ENCODE measurements at regions not wholly inside any gene's neighbourhood (a gene's known extent, or its start where the extent isn't known, plus 50 kb on each side); places are given as distances from the start of the nearest gene placed in this dataset.

- Mint-ChIP-seq H3K4me3 (no peak overlapping the region), H3K27me3 (ENCODE audit: low read depth) (no peaks in the 10 kb centered on the region), H3K36me3 (ENCODE audit: low read depth) (no peaks in the 10 kb centered on the region), H3K4me1 (peaks cover 25% of the 10 kb centered on the region), H3K9me3 (no peaks in the 10 kb centered on the region), H3K27ac (no peak overlapping the region)
- TF ChIP-seq, protein P1, sequence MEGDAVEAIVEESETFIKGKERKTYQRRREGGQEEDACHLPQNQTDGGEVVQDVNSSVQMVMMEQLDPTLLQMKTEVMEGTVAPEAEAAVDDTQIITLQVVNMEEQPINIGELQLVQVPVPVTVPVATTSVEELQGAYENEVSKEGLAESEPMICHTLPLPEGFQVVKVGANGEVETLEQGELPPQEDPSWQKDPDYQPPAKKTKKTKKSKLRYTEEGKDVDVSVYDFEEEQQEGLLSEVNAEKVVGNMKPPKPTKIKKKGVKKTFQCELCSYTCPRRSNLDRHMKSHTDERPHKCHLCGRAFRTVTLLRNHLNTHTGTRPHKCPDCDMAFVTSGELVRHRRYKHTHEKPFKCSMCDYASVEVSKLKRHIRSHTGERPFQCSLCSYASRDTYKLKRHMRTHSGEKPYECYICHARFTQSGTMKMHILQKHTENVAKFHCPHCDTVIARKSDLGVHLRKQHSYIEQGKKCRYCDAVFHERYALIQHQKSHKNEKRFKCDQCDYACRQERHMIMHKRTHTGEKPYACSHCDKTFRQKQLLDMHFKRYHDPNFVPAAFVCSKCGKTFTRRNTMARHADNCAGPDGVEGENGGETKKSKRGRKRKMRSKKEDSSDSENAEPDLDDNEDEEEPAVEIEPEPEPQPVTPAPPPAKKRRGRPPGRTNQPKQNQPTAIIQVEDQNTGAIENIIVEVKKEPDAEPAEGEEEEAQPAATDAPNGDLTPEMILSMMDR (IDR thresholded peaks at IDR 0.05; ENCODE audit: unreplicated experiment in 3 of 3) = no peak
Measured at GRCh38 chr9:110076894-110077725, 130.8 kb downstream of the C9orf152 start.

DNA sequence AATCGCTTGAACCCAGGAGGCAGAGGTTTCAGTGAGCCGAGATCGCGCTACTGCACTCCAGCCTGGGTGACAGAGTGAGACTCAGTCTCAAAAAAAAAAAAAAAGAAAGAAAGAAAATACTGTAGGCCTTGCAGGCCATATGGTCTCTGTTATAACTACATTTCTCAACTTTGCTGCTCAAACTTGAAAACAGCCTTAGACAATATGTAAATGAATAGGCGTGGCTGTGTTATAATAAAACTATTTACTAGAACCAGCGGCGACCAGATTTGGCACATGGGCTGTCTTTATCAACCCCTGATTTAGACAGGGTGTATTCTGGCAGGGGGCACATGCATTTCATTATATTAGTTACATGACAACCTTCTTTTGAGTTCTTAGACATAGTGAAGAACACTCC, 130.0 kb downstream of the C9orf152 start:
- no peaks in the 10 kb centered on the region for H3K9me3 Mint-ChIP-seq
- peaks cover 30% of the 10 kb centered on the region for H3K4me1 Mint-ChIP-seq
- H3K27ac Mint-ChIP-seq = peak overlapping the region in 2 of 3 experiments; percentile 53 to 93
- H3K36me3 Mint-ChIP-seq (ENCODE audit: low read depth) = no peaks in the 10 kb centered on the region
- no peak overlapping the region for H3K4me3 Mint-ChIP-seq
- H3K27me3 Mint-ChIP-seq (ENCODE audit: low read depth) = no peaks in the 10 kb centered on the region
- TF ChIP-seq, protein P1 (IDR thresholded peaks at IDR 0.05; ENCODE audit: unreplicated experiment in 3 of 3) = no peak

- H3K27me3 Mint-ChIP-seq (ENCODE audit: low read depth) = no peaks in the 10 kb centered on the region
- TF ChIP-seq, protein P1 (IDR thresholded peaks at IDR 0.05; ENCODE audit: unreplicated experiment in 3 of 3) = no peak
- peak overlapping the region; percentile 28 to 93 (median 53) for H3K27ac Mint-ChIP-seq
- H3K4me3 Mint-ChIP-seq = no peak overlapping the region
- H3K9me3 Mint-ChIP-seq = no peaks in the 10 kb centered on the region
- peaks cover 30% of the 10 kb centered on the region for H3K4me1 Mint-ChIP-seq
- no peaks in the 10 kb centered on the region for H3K36me3 Mint-ChIP-seq (ENCODE audit: low read depth)
Measured at GRCh38 chr9:110078604-110079003, 129.4 kb downstream of the C9orf152 start.

DNA sequence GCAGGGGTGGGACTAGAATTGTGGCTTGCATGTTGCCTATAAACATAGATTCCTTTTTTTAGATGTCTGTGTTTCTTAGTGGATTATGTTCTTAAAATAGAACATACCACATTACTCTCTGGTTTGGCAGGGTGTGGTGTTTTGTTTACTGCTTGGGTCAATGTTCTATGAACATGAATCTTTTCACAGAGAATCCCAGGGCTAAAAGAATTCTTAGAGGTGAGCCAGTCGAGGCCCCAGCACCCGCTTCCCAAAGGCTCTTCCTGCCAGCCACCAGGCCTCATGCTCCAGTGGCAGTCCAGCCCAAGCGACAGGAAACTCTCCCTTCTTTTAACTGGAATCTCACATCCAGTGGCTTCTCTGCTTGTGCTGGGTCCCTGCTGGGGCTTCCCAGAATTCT, 126.6 kb downstream of the C9orf152 start:
- Mint-ChIP-seq H3K4me3 (no peak overlapping the region), H3K4me1 (peaks cover 30% of the 10 kb centered on the region), H3K9me3 (no peaks in the 10 kb centered on the region), H3K36me3 (ENCODE audit: low read depth) (peaks cover 4% of the 10 kb centered on the region), H3K27me3 (ENCODE audit: low read depth) (no peaks in the 10 kb centered on the region), H3K27ac (peak overlapping the region; percentile 22 to 34 (median 25))
- TF ChIP-seq, protein P1 (IDR thresholded peaks at IDR 0.05; ENCODE audit: unreplicated experiment in 3 of 3) = no peak

GRCh38 chr9:110083866-110084265, 124.1 kb downstream of the C9orf152 start:
- H3K4me1 Mint-ChIP-seq = peaks cover 32% of the 10 kb centered on the region
- no peaks in the 10 kb centered on the region for H3K27me3 Mint-ChIP-seq (ENCODE audit: low read depth)
- peaks cover 4% of the 10 kb centered on the region for H3K36me3 Mint-ChIP-seq (ENCODE audit: low read depth)
- H3K27ac Mint-ChIP-seq = no peak overlapping the region
- H3K9me3 Mint-ChIP-seq = no peaks in the 10 kb centered on the region
- TF ChIP-seq, protein P1 (IDR thresholded peaks at IDR 0.05; ENCODE audit: unreplicated experiment in 3 of 3) = no peak
- H3K4me3 Mint-ChIP-seq = no peak overlapping the region

GRCh38 chr9:110086537-110086936, 121.4 kb downstream of the C9orf152 start:
- no peaks in the 10 kb centered on the region for H3K27me3 Mint-ChIP-seq (ENCODE audit: low read depth)
- H3K9me3 Mint-ChIP-seq = no peaks in the 10 kb centered on the region
- TF ChIP-seq, protein P1 (IDR thresholded peaks at IDR 0.05; ENCODE audit: unreplicated experiment in 3 of 3) = no peak
- peaks cover 26% of the 10 kb centered on the region for H3K4me1 Mint-ChIP-seq
- no peak overlapping the region for H3K27ac Mint-ChIP-seq
- H3K4me3 Mint-ChIP-seq = no peak overlapping the region
- H3K36me3 Mint-ChIP-seq (ENCODE audit: low read depth) = peaks cover 4% of the 10 kb centered on the region
